A673 (cell line): ENCODE measurements at regions not wholly inside any gene's neighbourhood (a gene's known extent, or its start where the extent isn't known, plus 50 kb on each side); places are given as distances from the start of the nearest gene placed in this dataset.

ENCODE experiments used
- EZH2 ChIP-seq: fragments of 200-600 bp; sonication (generic); IDR thresholded peaks from 2 replicates; pipeline ENCODE4 v1.6.1; 2017; ENCODE audit warnings: borderline replicate concordance, low read depth, mild to moderate bottlenecking, mixed read lengths, antibody characterized with exemption, low read length; ENCODE audit not compliant: poor library complexity, severe bottlenecking
- TF ChIP-seq, protein P1 (sequence below): fragments of 300-800, 200-600 bp; sonication (generic); conservative IDR thresholded peaks from 2 replicates; pipeline ENCODE4 v1.5.1; 2017; ENCODE audit warnings: low read depth, mild to moderate bottlenecking, antibody characterized with exemption, low read length, moderate library complexity, mixed read lengths

GRCh38 chr12:89259821-89260220 lies 92.5 kb downstream of the DUSP6 start:
- TF ChIP-seq, protein P1, sequence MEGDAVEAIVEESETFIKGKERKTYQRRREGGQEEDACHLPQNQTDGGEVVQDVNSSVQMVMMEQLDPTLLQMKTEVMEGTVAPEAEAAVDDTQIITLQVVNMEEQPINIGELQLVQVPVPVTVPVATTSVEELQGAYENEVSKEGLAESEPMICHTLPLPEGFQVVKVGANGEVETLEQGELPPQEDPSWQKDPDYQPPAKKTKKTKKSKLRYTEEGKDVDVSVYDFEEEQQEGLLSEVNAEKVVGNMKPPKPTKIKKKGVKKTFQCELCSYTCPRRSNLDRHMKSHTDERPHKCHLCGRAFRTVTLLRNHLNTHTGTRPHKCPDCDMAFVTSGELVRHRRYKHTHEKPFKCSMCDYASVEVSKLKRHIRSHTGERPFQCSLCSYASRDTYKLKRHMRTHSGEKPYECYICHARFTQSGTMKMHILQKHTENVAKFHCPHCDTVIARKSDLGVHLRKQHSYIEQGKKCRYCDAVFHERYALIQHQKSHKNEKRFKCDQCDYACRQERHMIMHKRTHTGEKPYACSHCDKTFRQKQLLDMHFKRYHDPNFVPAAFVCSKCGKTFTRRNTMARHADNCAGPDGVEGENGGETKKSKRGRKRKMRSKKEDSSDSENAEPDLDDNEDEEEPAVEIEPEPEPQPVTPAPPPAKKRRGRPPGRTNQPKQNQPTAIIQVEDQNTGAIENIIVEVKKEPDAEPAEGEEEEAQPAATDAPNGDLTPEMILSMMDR = no peak
- TF ChIP-seq EZH2 = no peak
